ENCODE measurements at regions not wholly inside any gene's neighbourhood (a gene's known extent, or its start where the extent isn't known, plus 50 kb on each side); places are given as distances from the start of the nearest gene placed in this dataset.

- no peak for TF ChIP-seq POLR2A (IDR thresholded peaks at IDR 0.05)
- TF ChIP-seq CTCF (IDR thresholded peaks at IDR 0.05 in 8 of 11, conservative IDR thresholded peaks at IDR 0.05 in 3 of 11): no peak
These were observed 428.6 kb upstream of the BRINP3 start for GRCh38 chr1:190906206-190906725.
